ENCODE measurements at regions not wholly inside any gene's neighbourhood (a gene's known extent, or its start where the extent isn't known, plus 50 kb on each side); places are given as distances from the start of the nearest gene placed in this dataset.
"Not testable (repeated sequence)": the region's sequence is repeated elsewhere in the genome, so short reads cannot be mapped to it uniquely, and the experiment has no call there.

GRCh38 chr10:35961501-35961900 lies 319.4 kb upstream of the FZD8 start:
- DNase-seq (ENCODE audit: low spot score): no peak
- H3K4me2 ChIP-seq (ENCODE audit: insufficient read depth, low read length, poor library complexity, severe bottlenecking): no peak overlapping the region

GRCh38 chr10:35959252-35959651 lies 317.2 kb upstream of the FZD8 start:
- no CpG with 5 or more reads among the region's 7 CpGs for WGBS, 2 donors (ENCODE audit: extremely low coverage in 2 of 2, insufficient read length in 2 of 2, insufficient replicate concordance in 1 of 2)
- Histone ChIP-seq H4K91ac (ENCODE audit: low read depth, low read length, poor library complexity) (no peak overlapping the region), H2BK15ac (ENCODE audit: low read length) (no peak overlapping the region), H3K9ac (ENCODE audit: low read depth, low read length, poor library complexity) (no peak overlapping the region), H3K4me3 (ENCODE audit: low read length in 2 of 2) (no peak overlapping the region), H3K18ac (ENCODE audit: low read length) (no peak overlapping the region), H2BK120ac (ENCODE audit: low read depth, low read length) (no peak overlapping the region), H2BK5ac (ENCODE audit: low read length) (no peak overlapping the region), H3K4ac (ENCODE audit: low read length) (no peak overlapping the region), H3K27ac (replicated peaks; ENCODE audit: low read length) (no peak overlapping the region), H3K9me3 (replicated peaks in 1 of 2; ENCODE audit: control insufficient read depth in 2 of 2, insufficient read depth in 1 of 2, low read depth in 1 of 2, low read length in 2 of 2) (no peaks in the 10 kb centered on the region), H3K4me1 (ENCODE audit: control insufficient read depth in 2 of 2, insufficient read depth in 1 of 2, low read depth in 1 of 2, low read length in 2 of 2) (peaks cover 0 to 10% of the 10 kb centered on the region in 2 donors), H2BK12ac (ENCODE audit: low read length) (no peak overlapping the region), H3K27me3 (ENCODE audit: control insufficient read depth in 3 of 3, insufficient read depth in 3 of 3, low read depth in 1 of 3, low read length in 3 of 3) (no peaks in the 10 kb centered on the region), H3K23ac (ENCODE audit: low read depth, low read length, poor library complexity) (no peak overlapping the region), H2AK5ac (ENCODE audit: low read depth, low read length) (no peak overlapping the region), H3K14ac (ENCODE audit: low read length) (no peak overlapping the region), H2AFZ (ENCODE audit: low read length) (no peak overlapping the region), H3K79me1 (ENCODE audit: low read depth, low read length) (no peaks in the 10 kb centered on the region), H4K8ac (ENCODE audit: low read depth, low read length) (no peak overlapping the region), H3K36me3 (replicated peaks in 1 of 2; ENCODE audit: control insufficient read depth in 2 of 2, insufficient read depth in 2 of 2, low read length in 2 of 2) (no peaks in the 10 kb centered on the region), H3K4me2 (ENCODE audit: insufficient read depth, low read length, poor library complexity, severe bottlenecking) (no peak overlapping the region)
- DNase-seq (ENCODE audit: low spot score): no peak

More at GRCh38 chr10:35961501-35961900, 319.4 kb upstream of the FZD8 start:
- no peaks in the 10 kb centered on the region for H3K9me3 ChIP-seq (replicated peaks in 1 of 2; ENCODE audit: control insufficient read depth in 2 of 2, insufficient read depth in 1 of 2, low read depth in 1 of 2, low read length in 2 of 2)
- no peak overlapping the region for H2BK15ac ChIP-seq (ENCODE audit: low read length)
- H2BK5ac ChIP-seq (ENCODE audit: low read length): no peak overlapping the region
- no peak overlapping the region for H3K27ac ChIP-seq (replicated peaks; ENCODE audit: low read length)
- H3K18ac ChIP-seq (ENCODE audit: low read length): no peak overlapping the region
- H3K23ac ChIP-seq (ENCODE audit: low read depth, low read length, poor library complexity): no peak overlapping the region
- no peak overlapping the region for H3K14ac ChIP-seq (ENCODE audit: low read length)
- no peak overlapping the region for H4K91ac ChIP-seq (ENCODE audit: low read depth, low read length, poor library complexity)
- no peak overlapping the region for H3K9ac ChIP-seq (ENCODE audit: low read depth, low read length, poor library complexity)
- H3K4me3 ChIP-seq (ENCODE audit: low read length in 2 of 2): no peak overlapping the region
- peaks cover 0 to 9% of the 10 kb centered on the region in 2 donors for H3K4me1 ChIP-seq (ENCODE audit: control insufficient read depth in 2 of 2, insufficient read depth in 1 of 2, low read depth in 1 of 2, low read length in 2 of 2)
- H2AFZ ChIP-seq (ENCODE audit: low read length): no peak overlapping the region
- H3K27me3 ChIP-seq (ENCODE audit: control insufficient read depth in 3 of 3, insufficient read depth in 3 of 3, low read depth in 1 of 3, low read length in 3 of 3): no peaks in the 10 kb centered on the region
- H2BK120ac ChIP-seq (ENCODE audit: low read depth, low read length): no peak overlapping the region
- no peaks in the 10 kb centered on the region for H3K79me1 ChIP-seq (ENCODE audit: low read depth, low read length)
- no peaks in the 10 kb centered on the region for H3K36me3 ChIP-seq (replicated peaks in 1 of 2; ENCODE audit: control insufficient read depth in 2 of 2, insufficient read depth in 2 of 2, low read length in 2 of 2)
- no peak overlapping the region for H2BK12ac ChIP-seq (ENCODE audit: low read length)
- no peak overlapping the region for H2AK5ac ChIP-seq (ENCODE audit: low read depth, low read length)
- no peak overlapping the region for H3K4ac ChIP-seq (ENCODE audit: low read length)
- no CpG with 5 or more reads among the region's 3 CpGs for WGBS, 2 donors (ENCODE audit: extremely low coverage in 2 of 2, insufficient read length in 2 of 2, insufficient replicate concordance in 1 of 2)
- no peak overlapping the region for H4K8ac ChIP-seq (ENCODE audit: low read depth, low read length)

GRCh38 chr10:35958609-35959008 lies 316.5 kb upstream of the FZD8 start:
- not testable (repeated sequence) for H2BK12ac ChIP-seq (ENCODE audit: low read length); H3K18ac ChIP-seq (ENCODE audit: low read length); H3K14ac ChIP-seq (ENCODE audit: low read length); H2BK15ac ChIP-seq (ENCODE audit: low read length); H3K4me2 ChIP-seq (ENCODE audit: insufficient read depth, low read length, poor library complexity, severe bottlenecking); H2BK120ac ChIP-seq (ENCODE audit: low read depth, low read length); H3K36me3 ChIP-seq (replicated peaks in 1 of 2; ENCODE audit: control insufficient read depth in 2 of 2, insufficient read depth in 2 of 2, low read length in 2 of 2); H3K27ac ChIP-seq (replicated peaks; ENCODE audit: low read length); H2AK5ac ChIP-seq (ENCODE audit: low read depth, low read length); H3K9me3 ChIP-seq (replicated peaks in 1 of 2; ENCODE audit: control insufficient read depth in 2 of 2, insufficient read depth in 1 of 2, low read depth in 1 of 2, low read length in 2 of 2); H3K79me1 ChIP-seq (ENCODE audit: low read depth, low read length); H3K4me3 ChIP-seq (ENCODE audit: low read length in 2 of 2); H3K9ac ChIP-seq (ENCODE audit: low read depth, low read length, poor library complexity); H4K8ac ChIP-seq (ENCODE audit: low read depth, low read length); H2AFZ ChIP-seq (ENCODE audit: low read length); H3K27me3 ChIP-seq (ENCODE audit: control insufficient read depth in 3 of 3, insufficient read depth in 3 of 3, low read depth in 1 of 3, low read length in 3 of 3); H3K23ac ChIP-seq (ENCODE audit: low read depth, low read length, poor library complexity); DNase-seq (ENCODE audit: low spot score); H2BK5ac ChIP-seq (ENCODE audit: low read length); H4K91ac ChIP-seq (ENCODE audit: low read depth, low read length, poor library complexity); H3K4ac ChIP-seq (ENCODE audit: low read length)
- H3K4me1 ChIP-seq (ENCODE audit: control insufficient read depth in 2 of 2, insufficient read depth in 1 of 2, low read depth in 1 of 2, low read length in 2 of 2): peaks cover 0 to 10% of the 10 kb centered on the region in 2 donors

- no peak overlapping the region for H3K9ac ChIP-seq (ENCODE audit: low read depth, low read length, poor library complexity)
- no peak overlapping the region for H2BK12ac ChIP-seq (ENCODE audit: low read length)
- no peak overlapping the region for H4K91ac ChIP-seq (ENCODE audit: low read depth, low read length, poor library complexity)
- no peak overlapping the region for H3K4ac ChIP-seq (ENCODE audit: low read length)
- H3K4me1 ChIP-seq (ENCODE audit: control insufficient read depth in 2 of 2, insufficient read depth in 1 of 2, low read depth in 1 of 2, low read length in 2 of 2): peaks cover 0 to 17% of the 10 kb centered on the region in 2 donors
- H3K4me2 ChIP-seq (ENCODE audit: insufficient read depth, low read length, poor library complexity, severe bottlenecking): no peak overlapping the region
- no peak overlapping the region for H2BK15ac ChIP-seq (ENCODE audit: low read length)
- no peak overlapping the region for H4K8ac ChIP-seq (ENCODE audit: low read depth, low read length)
- no peaks in the 10 kb centered on the region for H3K36me3 ChIP-seq (replicated peaks in 1 of 2; ENCODE audit: control insufficient read depth in 2 of 2, insufficient read depth in 2 of 2, low read length in 2 of 2)
- no peak overlapping the region for H2BK120ac ChIP-seq (ENCODE audit: low read depth, low read length)
- H3K14ac ChIP-seq (ENCODE audit: low read length): no peak overlapping the region
- DNase-seq (ENCODE audit: low spot score): no peak
- no peak overlapping the region for H2AFZ ChIP-seq (ENCODE audit: low read length)
- H3K23ac ChIP-seq (ENCODE audit: low read depth, low read length, poor library complexity): no peak overlapping the region
- no peak overlapping the region for H3K18ac ChIP-seq (ENCODE audit: low read length)
- WGBS, 2 donors (ENCODE audit: extremely low coverage in 2 of 2, insufficient read length in 2 of 2, insufficient replicate concordance in 1 of 2): no CpG with 5 or more reads among the region's 5 CpGs
- no peaks in the 10 kb centered on the region for H3K27me3 ChIP-seq (ENCODE audit: control insufficient read depth in 3 of 3, insufficient read depth in 3 of 3, low read depth in 1 of 3, low read length in 3 of 3)
- no peak overlapping the region for H2BK5ac ChIP-seq (ENCODE audit: low read length)
- H3K27ac ChIP-seq (replicated peaks; ENCODE audit: low read length): peak overlapping the region; percentile 96
- H3K79me1 ChIP-seq (ENCODE audit: low read depth, low read length): no peaks in the 10 kb centered on the region
- no peaks in the 10 kb centered on the region for H3K9me3 ChIP-seq (replicated peaks in 1 of 2; ENCODE audit: control insufficient read depth in 2 of 2, insufficient read depth in 1 of 2, low read depth in 1 of 2, low read length in 2 of 2)
- no peak overlapping the region for H2AK5ac ChIP-seq (ENCODE audit: low read depth, low read length)
- no peak overlapping the region for H3K4me3 ChIP-seq (ENCODE audit: low read length in 2 of 2)
Measured at GRCh38 chr10:35950701-35951100, 308.6 kb upstream of the FZD8 start.

Data from neuronal stem cell (in vitro differentiated cells).